SK-N-SH (cell line): ENCODE measurements at regions not wholly inside any gene's neighbourhood (a gene's known extent, or its start where the extent isn't known, plus 50 kb on each side); places are given as distances from the start of the nearest gene placed in this dataset.

Experiments
- CTCF ChIA-PET: fragments of 300-600, 350-600 bp; formaldehyde crosslinking; extraction: SDS; loops from one replicate; lab custom pipeline; 2021; lab: Yijun Ruan, JAX
- POLR2A ChIA-PET: fragments of 350-600 bp; sonication (Branson Sonifier 250); formaldehyde crosslinking; extraction: SDS; loops from one replicate; lab custom pipeline; 2020; ENCODE audit warnings: antibody characterized with exemption, inconsistent platforms; lab: Yijun Ruan, JAX
- DNase-seq: peaks from one replicate; pipeline ENCODE4 v3.0.0; 2012
- H2AFZ ChIP-seq: fragments of 200-600 bp; sonication (generic); 2 replicates; pipeline ENCODE4 v1.8.1; 2016; ENCODE audit warnings: antibody characterized with exemption, mild to moderate bottlenecking, low read depth
- H3F3A ChIP-seq: fragments of 200-600 bp; sonication (generic); replicated peaks from 2 replicates; pipeline ENCODE3; 2016; ENCODE audit warnings: antibody characterized with exemption, mild to moderate bottlenecking; ENCODE audit not compliant: insufficient read depth
- H3K27ac ChIP-seq, 2 experiments: fragments of 200-500 bp in 1 of 2; fragments of 200-600 bp in 1 of 2; sonication (Bioruptor generic) in 1 of 2; sonication (generic), shearing (Covaris generic) in 1 of 2; 2 replicates each; pipeline versions ENCODE4 v1.5.1 to v1.6.1; 2014 to 2016; ENCODE audit warnings: low read depth in 2 of 2, inconsistent platforms in 1 of 2, low read length in 1 of 2, mild to moderate bottlenecking in 1 of 2, mixed read lengths in 1 of 2
- H3K27me3 ChIP-seq: fragments of 200-600 bp; sonication (generic), shearing (Covaris generic); 2 replicates; pipeline ENCODE4 v1.6.1; 2016; ENCODE audit warnings: mixed run types; ENCODE audit not compliant: insufficient read depth
- H3K36me3 ChIP-seq, 2 experiments: fragments of 200-500 bp in 1 of 2; fragments of 200-600 bp in 1 of 2; sonication (Bioruptor generic) in 1 of 2; sonication (generic) in 1 of 2; replicated peaks in 1 of 2; 2 replicates each; pipeline versions ENCODE3 to v1.5.1; 2014 to 2016; ENCODE audit warnings: low read length in 1 of 2, mild to moderate bottlenecking in 1 of 2; ENCODE audit not compliant: insufficient read depth in 2 of 2, control insufficient read depth in 1 of 2
- H3K4me1 ChIP-seq, 2 experiments: fragments of 200-500 bp in 1 of 2; fragments of 200-600 bp in 1 of 2; sonication (Bioruptor generic) in 1 of 2; sonication (generic), shearing (Covaris generic) in 1 of 2; 2 replicates each; pipeline versions ENCODE4 v1.5.1 to v1.6.1; 2014 to 2016; ENCODE audit warnings: low read depth in 1 of 2, low read length in 1 of 2, mixed run types in 1 of 2; ENCODE audit not compliant: insufficient read depth in 2 of 2, control insufficient read depth in 1 of 2
- H3K4me2 ChIP-seq: fragments of 200-600 bp; sonication (generic), shearing (Covaris generic); 2 replicates; pipeline ENCODE4 v1.6.1; 2017; ENCODE audit warnings: mixed run types
- H3K4me3 ChIP-seq, 2 experiments: fragments of 200-500 bp in 1 of 2; fragments of 200-600 bp in 1 of 2; sonication (Bioruptor generic) in 1 of 2; sonication (generic), shearing (Covaris generic) in 1 of 2; 2 replicates each; pipeline versions ENCODE4 v1.5.1 to v1.8.1; 2014 to 2016; ENCODE audit warnings: low read depth in 2 of 2, inconsistent platforms in 1 of 2, low read length in 1 of 2, mild to moderate bottlenecking in 1 of 2, mixed read lengths in 1 of 2, moderate library complexity in 1 of 2
- H3K79me2 ChIP-seq: fragments of 200-600 bp; sonication (generic); 2 replicates; pipeline ENCODE4 v1.8.1; 2017; ENCODE audit warnings: mild to moderate bottlenecking; ENCODE audit not compliant: insufficient read depth
- H3K9ac ChIP-seq: fragments of 200-600 bp; sonication (generic); 2 replicates; pipeline ENCODE4 v1.6.1; 2017; ENCODE audit warnings: mixed run types
- H3K9me2 ChIP-seq: fragments of 200-600 bp; sonication (generic); 2 replicates; pipeline ENCODE4 v1.6.1; 2017; ENCODE audit warnings: mixed run types
- H3K9me3 ChIP-seq: fragments of 200-600 bp; sonication (generic); 2 replicates; pipeline ENCODE4 v1.6.1; 2017; ENCODE audit warnings: mixed run types, mild to moderate bottlenecking, moderate library complexity
- H4K20me1 ChIP-seq: fragments of 200-600 bp; sonication (generic); 2 replicates; pipeline ENCODE4 v1.6.1; 2017; ENCODE audit warnings: mild to moderate bottlenecking, mixed run types; ENCODE audit not compliant: insufficient read depth
- CHD2 ChIP-seq: fragments of 150-350 bp; IDR thresholded peaks from 2 replicates; pipeline ENCODE4 v1.6.1; 2018; ENCODE audit warnings: low read length; ENCODE audit not compliant: partially characterized antibody
- CTCF ChIP-seq: fragments of 200-600 bp; sonication (generic); IDR thresholded peaks from 2 replicates; pipeline ENCODE4 v1.6.1; 2017; ENCODE audit warnings: antibody characterized with exemption, mild to moderate bottlenecking, moderate library complexity
- ELF1 ChIP-seq: IDR thresholded peaks from 2 replicates; pipeline ENCODE4 v1.4.0; 2012
- FOSL2 ChIP-seq: IDR thresholded peaks from 2 replicates; pipeline ENCODE4 v1.4.0; 2012; ENCODE audit warnings: low read depth, mild to moderate bottlenecking, moderate library complexity, borderline replicate concordance
- FOXJ3 ChIP-seq: sonication (generic); formaldehyde crosslinking; IDR thresholded peaks from 2 replicates; pipeline ENCODE4 v1.5.1; 2020; ENCODE audit warnings: mild to moderate bottlenecking, missing genetic modification reagents
- FOXM1 ChIP-seq: IDR thresholded peaks from 2 replicates; pipeline ENCODE4 v1.4.0; 2012; ENCODE audit warnings: low read depth, mild to moderate bottlenecking
- JUND ChIP-seq: IDR thresholded peaks from 2 replicates; pipeline ENCODE4 v1.4.0; 2012
- MXI1 ChIP-seq: IDR thresholded peaks from 2 replicates; pipeline ENCODE4 v1.6.1; 2012; ENCODE audit warnings: mild to moderate bottlenecking, low read depth, low read length, improper control_type of control experiment
- NFIC ChIP-seq: IDR thresholded peaks from 2 replicates; pipeline ENCODE4 v1.4.0; 2012; ENCODE audit warnings: borderline replicate concordance
- PBX3 ChIP-seq: IDR thresholded peaks from 2 replicates; pipeline ENCODE4; 2012
- RCOR1 ChIP-seq: fragments of 150-350 bp; IDR thresholded peaks from 2 replicates; pipeline ENCODE4 v1.6.1; 2017; ENCODE audit warnings: antibody characterized with exemption, low read length
- REST ChIP-seq: IDR thresholded peaks from 2 replicates; pipeline ENCODE4 v1.6.1; 2012; ENCODE audit warnings: mild to moderate bottlenecking, low read depth, low read length, moderate library complexity
- TAF1 ChIP-seq: IDR thresholded peaks from 2 replicates; pipeline ENCODE4 v1.6.1; 2012; ENCODE audit warnings: low read depth, mild to moderate bottlenecking, low read length, moderate library complexity, borderline replicate concordance
- USF1 ChIP-seq: IDR thresholded peaks from 2 replicates; pipeline ENCODE4 v1.4.0; 2012; ENCODE audit warnings: low read depth, borderline replicate concordance
- YY1 ChIP-seq: IDR thresholded peaks from 2 replicates; pipeline ENCODE4 v1.4.0; 2012; ENCODE audit warnings: low read depth, mild to moderate bottlenecking
- WGBS: methylation state at CpG from one replicate; pipeline ENCODE4 v1.1.6; 2017; ENCODE audit warnings: low lambda C conversion rate; 5-methylcytosine and 5-hydroxymethylcytosine counted together

GRCh38 chr2:147595200-147595599 lies 249.6 kb upstream of the ACVR2A start:
- Histone ChIP-seq H3K4me2 (no peak overlapping the region), H2AFZ (no peak overlapping the region), H3K36me3 (no peaks in the 10 kb centered on the region), H3K4me3 (no peak overlapping the region; a peak in 1 of 4 replicates), H4K20me1 (no peaks in the 10 kb centered on the region), H3K27me3 (no peaks in the 10 kb centered on the region), H3K9ac (no peak overlapping the region), H3K27ac (no peak overlapping the region)
- DNase-seq = no peak
- WGBS = 33% methylated on average over 4 of the region's 4 CpGs
- TF ChIP-seq RCOR1 (no peak), YY1 (no peak), JUND (no peak), TAF1 (no peak), NFIC (no peak), CHD2 (no peak), ELF1 (no peak), FOXJ3 (CRISPR knock-in tag) (no peak), MXI1 (no peak), REST (no peak), CTCF (no peak), FOSL2 (no peak), FOXM1 (no peak), USF1 (no peak), PBX3 (no peak)
- TF ChIP-seq, all 33 proteins: peak for 0
- no peaks in the 10 kb centered on the region for H3K9me2 ChIP-seq
- no peaks in the 10 kb centered on the region for H3K9me3 ChIP-seq
- no peaks in the 10 kb centered on the region for H3K4me1 ChIP-seq
- ChIA-PET CTCF (interaction anchor here (0.9 kb wide), 1 partner anchor 22 kb away, joined by 3 read pairs; no protein-coding TSS in a partner anchor), POLR2A (no interaction called here)
- no peaks in the 10 kb centered on the region for H3F3A ChIP-seq
- no peaks in the 10 kb centered on the region for H3K79me2 ChIP-seq
